K562 (cell line): ENCODE measurements at regions not wholly inside any gene's neighbourhood (a gene's known extent, or its start where the extent isn't known, plus 50 kb on each side); places are given as distances from the start of the nearest gene placed in this dataset.

Experiments
- NFATC3 ChIP-seq: fragments of 450-650 bp; IDR thresholded peaks from 2 replicates; pipeline ENCODE4 v1.6.1; 2017; ENCODE audit warnings: mild to moderate bottlenecking
- POLR2A ChIP-seq: fragments of 450-650 bp; conservative IDR thresholded peaks from 2 replicates; pipeline ENCODE4 v1.6.1; 2016
- SIX5 ChIP-seq, 2 experiments: IDR thresholded peaks; 2 replicates each; pipeline ENCODE4 v1.6.1; 2011; ENCODE audit warnings: low read length in 2 of 2, borderline replicate concordance in 1 of 2, low read depth in 1 of 2, mild to moderate bottlenecking in 1 of 2, moderate library complexity in 1 of 2; ENCODE audit not compliant: insufficient read depth in 1 of 2
- SREBF2 ChIP-seq: sonication (generic); formaldehyde crosslinking; IDR thresholded peaks from 2 replicates; pipeline ENCODE4 v1.4.0; 2020; ENCODE audit warnings: mild to moderate bottlenecking, missing genetic modification reagents
- SRSF1 ChIP-seq: fragments of 200-400 bp; formaldehyde crosslinking; IDR thresholded peaks from 2 replicates; pipeline ENCODE4 v1.6.1; 2017; ENCODE audit warnings: mild to moderate bottlenecking, low read depth, low read length, moderate library complexity
- TAF1 ChIP-seq: IDR thresholded peaks from 2 replicates; pipeline ENCODE4 v1.6.1; 2011; ENCODE audit warnings: mild to moderate bottlenecking, low read length, moderate library complexity; ENCODE audit not compliant: insufficient read depth, control insufficient read depth, severe bottlenecking; ENCODE audit errors: extremely low read depth
- XRCC3 ChIP-seq: fragments of 450-650 bp; IDR thresholded peaks from 2 replicates; pipeline ENCODE4 v1.6.1; 2017; ENCODE audit warnings: mild to moderate bottlenecking, moderate library complexity
- ZBTB11 ChIP-seq, 3 experiments: fragments of 200-800 bp in 1 of 3; fragments of 250-450 bp in 1 of 3; fragments of 450-650 bp in 1 of 3; sonication (Bioruptor Pico) in 1 of 3; sonication (Bioruptor generic) in 1 of 3; formaldehyde crosslinking in 1 of 3; IDR thresholded peaks; 2 replicates each; pipeline versions ENCODE4 v1.6.1 to v1.8.0; 2016 to 2022; ENCODE audit warnings: mild to moderate bottlenecking in 2 of 3, missing genetic modification characterization in 2 of 3, missing compliant biosample characterization in 1 of 3, moderate library complexity in 1 of 3
- ZFPM2 ChIP-seq: fragments of 250-450 bp; sonication (Bioruptor Pico); IDR thresholded peaks from 2 replicates; pipeline ENCODE4 v1.5.1; 2022; ENCODE audit warnings: mild to moderate bottlenecking
- ZNF395 ChIP-seq: fragments of 200-800 bp; sonication (Bioruptor generic); IDR thresholded peaks from 2 replicates; pipeline ENCODE4 v1.6.1; 2017; ENCODE audit warnings: missing genetic modification characterization, missing compliant biosample characterization
- ZNF445 ChIP-seq: fragments of 250-450 bp; sonication (Bioruptor Pico); IDR thresholded peaks from 2 replicates; pipeline ENCODE4 v1.4.0; 2020; ENCODE audit warnings: low read depth, mild to moderate bottlenecking, moderate library complexity
- TF ChIP-seq, protein P1 (sequence below): sonication (generic); formaldehyde crosslinking; IDR thresholded peaks from 2 replicates; pipeline ENCODE4 v1.8.1; 2023; ENCODE audit warnings: mild to moderate bottlenecking, missing genetic modification reagents
- TF ChIP-seq, protein P2 (sequence below): IDR thresholded peaks from 2 replicates; pipeline ENCODE4 v1.6.1; 2016; ENCODE audit warnings: missing genetic modification characterization, missing compliant biosample characterization
- TF ChIP-seq, protein P3 (sequence below), 3 experiments: IDR thresholded peaks in 2 of 3; conservative IDR thresholded peaks in 1 of 3; 2 replicates each; pipeline ENCODE4 v1.5.1; 2011 to 2012; ENCODE audit warnings: low read length in 3 of 3, mild to moderate bottlenecking in 3 of 3, control low read depth in 2 of 3, improper control_type of control experiment in 1 of 3, inconsistent platforms in 1 of 3, low read depth in 1 of 3, mixed read lengths in 1 of 3, moderate library complexity in 1 of 3; ENCODE audit not compliant: insufficient read depth in 2 of 3

GRCh38 chr16:73756289-73757178 lies 540.1 kb upstream of the PSMD7 start:
- TF ChIP-seq ZFPM2 (CRISPR knock-in tag) (no peak), NFATC3 (no peak), ZNF395 (no peak), SRSF1 (no peak), SREBF2 (CRISPR knock-in tag) (no peak), XRCC3 (no peak), ZBTB11 (CRISPR knock-in tag; IDR thresholded peaks at IDR 0.05) (no peak), SIX5 (IDR thresholded peaks at IDR 0.05; ENCODE audit: borderline replicate concordance in 1 of 2, insufficient read depth in 1 of 2, low read depth in 1 of 2, low read length in 2 of 2) (no peak), ZNF445 (CRISPR knock-in tag) (no peak), POLR2A (no peak), TAF1 (no peak)
- TF ChIP-seq, protein P1, sequence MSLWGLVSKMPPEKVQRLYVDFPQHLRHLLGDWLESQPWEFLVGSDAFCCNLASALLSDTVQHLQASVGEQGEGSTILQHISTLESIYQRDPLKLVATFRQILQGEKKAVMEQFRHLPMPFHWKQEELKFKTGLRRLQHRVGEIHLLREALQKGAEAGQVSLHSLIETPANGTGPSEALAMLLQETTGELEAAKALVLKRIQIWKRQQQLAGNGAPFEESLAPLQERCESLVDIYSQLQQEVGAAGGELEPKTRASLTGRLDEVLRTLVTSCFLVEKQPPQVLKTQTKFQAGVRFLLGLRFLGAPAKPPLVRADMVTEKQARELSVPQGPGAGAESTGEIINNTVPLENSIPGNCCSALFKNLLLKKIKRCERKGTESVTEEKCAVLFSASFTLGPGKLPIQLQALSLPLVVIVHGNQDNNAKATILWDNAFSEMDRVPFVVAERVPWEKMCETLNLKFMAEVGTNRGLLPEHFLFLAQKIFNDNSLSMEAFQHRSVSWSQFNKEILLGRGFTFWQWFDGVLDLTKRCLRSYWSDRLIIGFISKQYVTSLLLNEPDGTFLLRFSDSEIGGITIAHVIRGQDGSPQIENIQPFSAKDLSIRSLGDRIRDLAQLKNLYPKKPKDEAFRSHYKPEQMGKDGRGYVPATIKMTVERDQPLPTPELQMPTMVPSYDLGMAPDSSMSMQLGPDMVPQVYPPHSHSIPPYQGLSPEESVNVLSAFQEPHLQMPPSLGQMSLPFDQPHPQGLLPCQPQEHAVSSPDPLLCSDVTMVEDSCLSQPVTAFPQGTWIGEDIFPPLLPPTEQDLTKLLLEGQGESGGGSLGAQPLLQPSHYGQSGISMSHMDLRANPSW (CRISPR knock-in tag): no peak
- TF ChIP-seq, protein P2, sequence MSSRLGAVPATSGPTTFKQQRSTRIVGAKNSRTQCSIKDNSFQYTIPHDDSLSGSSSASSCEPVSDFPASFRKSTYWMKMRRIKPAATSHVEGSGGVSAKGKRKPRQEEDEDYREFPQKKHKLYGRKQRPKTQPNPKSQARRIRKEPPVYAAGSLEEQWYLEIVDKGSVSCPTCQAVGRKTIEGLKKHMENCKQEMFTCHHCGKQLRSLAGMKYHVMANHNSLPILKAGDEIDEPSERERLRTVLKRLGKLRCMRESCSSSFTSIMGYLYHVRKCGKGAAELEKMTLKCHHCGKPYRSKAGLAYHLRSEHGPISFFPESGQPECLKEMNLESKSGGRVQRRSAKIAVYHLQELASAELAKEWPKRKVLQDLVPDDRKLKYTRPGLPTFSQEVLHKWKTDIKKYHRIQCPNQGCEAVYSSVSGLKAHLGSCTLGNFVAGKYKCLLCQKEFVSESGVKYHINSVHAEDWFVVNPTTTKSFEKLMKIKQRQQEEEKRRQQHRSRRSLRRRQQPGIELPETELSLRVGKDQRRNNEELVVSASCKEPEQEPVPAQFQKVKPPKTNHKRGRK: no peak
- TF ChIP-seq, protein P3, sequence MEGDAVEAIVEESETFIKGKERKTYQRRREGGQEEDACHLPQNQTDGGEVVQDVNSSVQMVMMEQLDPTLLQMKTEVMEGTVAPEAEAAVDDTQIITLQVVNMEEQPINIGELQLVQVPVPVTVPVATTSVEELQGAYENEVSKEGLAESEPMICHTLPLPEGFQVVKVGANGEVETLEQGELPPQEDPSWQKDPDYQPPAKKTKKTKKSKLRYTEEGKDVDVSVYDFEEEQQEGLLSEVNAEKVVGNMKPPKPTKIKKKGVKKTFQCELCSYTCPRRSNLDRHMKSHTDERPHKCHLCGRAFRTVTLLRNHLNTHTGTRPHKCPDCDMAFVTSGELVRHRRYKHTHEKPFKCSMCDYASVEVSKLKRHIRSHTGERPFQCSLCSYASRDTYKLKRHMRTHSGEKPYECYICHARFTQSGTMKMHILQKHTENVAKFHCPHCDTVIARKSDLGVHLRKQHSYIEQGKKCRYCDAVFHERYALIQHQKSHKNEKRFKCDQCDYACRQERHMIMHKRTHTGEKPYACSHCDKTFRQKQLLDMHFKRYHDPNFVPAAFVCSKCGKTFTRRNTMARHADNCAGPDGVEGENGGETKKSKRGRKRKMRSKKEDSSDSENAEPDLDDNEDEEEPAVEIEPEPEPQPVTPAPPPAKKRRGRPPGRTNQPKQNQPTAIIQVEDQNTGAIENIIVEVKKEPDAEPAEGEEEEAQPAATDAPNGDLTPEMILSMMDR (IDR thresholded peaks at IDR 0.05 in 2 of 3, conservative IDR thresholded peaks at IDR 0.05 in 1 of 3; ENCODE audit: insufficient read depth in 2 of 3, low read depth in 1 of 3, low read length in 3 of 3): no peak
